ENCODE measurements at regions not wholly inside any gene's neighbourhood (a gene's known extent, or its start where the extent isn't known, plus 50 kb on each side); places are given as distances from the start of the nearest gene placed in this dataset.

- no peak for DNase-seq
These were observed 371.4 kb upstream of the ATP5MC3 start for GRCh38 chr2:175552902-175553301.

GRCh38 chr2:175540421-175540820, 358.9 kb upstream of the ATP5MC3 start:
- DNase-seq, result no peak

GRCh38 chr2:175539122-175539521, 357.6 kb upstream of the ATP5MC3 start:
- DNase-seq, result no peak

GRCh38 chr2:175536059-175536458, 354.5 kb upstream of the ATP5MC3 start:
- no peak for DNase-seq

- no peak for DNase-seq
These were observed 354.1 kb upstream of the ATP5MC3 start for GRCh38 chr2:175535631-175536030.

- DNase-seq, result no peak
These were observed 344.5 kb upstream of the ATP5MC3 start for GRCh38 chr2:175525975-175526374.

- DNase-seq, result no peak
These were observed 341.5 kb upstream of the ATP5MC3 start for GRCh38 chr2:175523001-175523400.

GRCh38 chr2:175518206-175518605, 336.7 kb upstream of the ATP5MC3 start:
- DNase-seq, result no peak

- DNase-seq, result no peak
These were observed 335.0 kb upstream of the ATP5MC3 start for GRCh38 chr2:175516555-175516954.

GRCh38 chr2:175500255-175500654, 318.7 kb upstream of the ATP5MC3 start:
- no peak for DNase-seq

GRCh38 chr2:175490360-175490791, 308.9 kb upstream of the ATP5MC3 start:
- no peak for DNase-seq

GRCh38 chr2:175478096-175478768, 296.7 kb upstream of the ATP5MC3 start:
- no peak for DNase-seq

GRCh38 chr2:175476948-175477347, 295.4 kb upstream of the ATP5MC3 start:
- no peak for DNase-seq

GRCh38 chr2:175476374-175476773, 294.9 kb upstream of the ATP5MC3 start:
- no peak for DNase-seq

GRCh38 chr2:175475130-175475529, 293.6 kb upstream of the ATP5MC3 start:
- DNase-seq, result no peak

GRCh38 chr2:175468431-175469098, 287.1 kb upstream of the ATP5MC3 start:
- DNase-seq, result no peak

GRCh38 chr2:175465101-175465500, 283.6 kb upstream of the ATP5MC3 start:
- DNase-seq, result no peak

GRCh38 chr2:175464311-175464670, 282.8 kb upstream of the ATP5MC3 start:
- DNase-seq, result no peak

GRCh38 chr2:175463589-175464310, 282.2 kb upstream of the ATP5MC3 start:
- DNase-seq, result no peak

GRCh38 chr2:175463169-175463568, 281.7 kb upstream of the ATP5MC3 start:
- DNase-seq, result no peak

- no peak for DNase-seq
These were observed 280.7 kb upstream of the ATP5MC3 start for GRCh38 chr2:175462246-175462645.

- DNase-seq, result no peak
These were observed 280.3 kb upstream of the ATP5MC3 start for GRCh38 chr2:175461839-175462238.

GRCh38 chr2:175457895-175458448, 276.5 kb upstream of the ATP5MC3 start:
- DNase-seq, result no peak

- no peak for DNase-seq
These were observed 273.5 kb upstream of the ATP5MC3 start for GRCh38 chr2:175454953-175455389.

All from dermis blood vessel endothelial cell (primary cell).